ENCODE measurements at regions not wholly inside any gene's neighbourhood (a gene's known extent, or its start where the extent isn't known, plus 50 kb on each side); places are given as distances from the start of the nearest gene placed in this dataset.

- TF ChIP-seq ARID2 (IDR thresholded peaks at IDR 0.05) = peak; percentile 90
- TF ChIP-seq TFAP4 (CRISPR knock-in tag; IDR thresholded peaks at IDR 0.05; ENCODE audit: borderline replicate concordance) = peak; percentile 50; the same call in 1 of the 2 replicates
- TF ChIP-seq XRCC5 (IDR thresholded peaks at IDR 0.05; ENCODE audit: low read depth, low read length) = peak; percentile 85
- no peak for TF ChIP-seq PTRF (tag; IDR thresholded peaks at IDR 0.05)
- TF ChIP-seq THAP7 (CRISPR knock-in tag; IDR thresholded peaks at IDR 0.05) = no peak
- TF ChIP-seq ESRRA (IDR thresholded peaks at IDR 0.05; ENCODE audit: borderline replicate concordance, low read depth) = 0 out of 2 replicates have a peak, but pooled peaks have one; percentile 23
- peak; percentile 7 for TF ChIP-seq MEIS2 (IDR thresholded peaks at IDR 0.05; ENCODE audit: partially characterized antibody)
- TF ChIP-seq L3MBTL2 (IDR thresholded peaks at IDR 0.05) = peak; percentile 40
- peak; percentile 74 for TF ChIP-seq DACH1 (IDR thresholded peaks at IDR 0.05; ENCODE audit: partially characterized antibody)
- TF ChIP-seq JUND (IDR thresholded peaks at IDR 0.05; ENCODE audit: borderline replicate concordance, low read depth, low read length) = 0 out of 2 replicates have a peak, but pooled peaks have one; percentile 47
- TF ChIP-seq JUND (tag; IDR thresholded peaks at IDR 0.05; ENCODE audit: borderline replicate concordance, low read depth, low read length) = peak; percentile 9; the same call in 2 of the 3 replicates
- peak; percentile 59; the same call in 1 of the 2 replicates for TF ChIP-seq HMGXB4 (CRISPR knock-in tag; IDR thresholded peaks at IDR 0.05)
- peak; percentile 36; the same call in 1 of the 2 replicates for TF ChIP-seq NBN (IDR thresholded peaks at IDR 0.05; ENCODE audit: low read depth)
- no peak for TF ChIP-seq ZNF217 (CRISPR knock-in tag; IDR thresholded peaks at IDR 0.05)
- TF ChIP-seq SMC3 (conservative IDR thresholded peaks at IDR 0.05; ENCODE audit: insufficient read depth, low read depth, low read length) = peak; percentile 99
- TF ChIP-seq PKNOX1 (IDR thresholded peaks at IDR 0.05) = peak; percentile 15; the same call in 1 of the 2 replicates
- TF ChIP-seq ZNF24 (IDR thresholded peaks at IDR 0.05) = peak; percentile 70; the same call in 1 of the 2 replicates
- TF ChIP-seq SMARCE1 (IDR thresholded peaks at IDR 0.05) = no peak
- peak; percentile 39 for TF ChIP-seq BRD9 (IDR thresholded peaks at IDR 0.05; ENCODE audit: low read depth, partially characterized antibody)
- TF ChIP-seq RAD21 (CRISPR knock-in tag; conservative IDR thresholded peaks at IDR 0.05 in 1 of 2, IDR thresholded peaks at IDR 0.05 in 1 of 2) = peak; percentile 96 to 100
- TF ChIP-seq CC2D1A (IDR thresholded peaks at IDR 0.05) = peak; percentile 91
- no peak for TF ChIP-seq HDAC6 (IDR thresholded peaks at IDR 0.05; ENCODE audit: low read depth, low read length)
- TF ChIP-seq DEAF1 (CRISPR knock-in tag; IDR thresholded peaks at IDR 0.05) = peak; percentile 93
- peak; percentile 45; the same call in 1 of the 2 replicates for TF ChIP-seq TEAD4 (IDR thresholded peaks at IDR 0.05; ENCODE audit: low read length)
- no peak for TF ChIP-seq TEAD4 (CRISPR knock-in tag; IDR thresholded peaks at IDR 0.05; ENCODE audit: borderline replicate concordance)
These were observed 81.7 kb upstream of the ZNF648 start (continued) for GRCh38 chr1:182143154-182143657.

Measured in K562 (cell line).